Activated CD8-positive, alpha-beta T cell treated with anti-CD3 and anti-CD28 coated beads, Interleukin-2, amount 10 ng/mL, durations not matched to agents 7 days and 5 days (primary cell): ENCODE measurements at regions not wholly inside any gene's neighbourhood (a gene's known extent, or its start where the extent isn't known, plus 50 kb on each side); places are given as distances from the start of the nearest gene placed in this dataset.

Experiments used
- ATAC-seq: fragments of 150-1000 bp; cut with Tn5 transposase; one replicate; pipeline ENCODE4 v1.10.0; 2021; ENCODE audit warnings: moderate library complexity
- CTCF ChIA-PET: fragments of 350-600 bp; sonication (Branson Sonifier 250); formaldehyde crosslinking; loops from one replicate; lab custom pipeline; 2021; ENCODE audit warnings: antibody characterized with exemption; lab: Charles Lee
- POLR2A ChIA-PET: fragments of 350-600 bp; sonication (Branson Sonifier 250); formaldehyde crosslinking; loops from one replicate; lab custom pipeline; 2021; ENCODE audit warnings: antibody characterized with exemption; lab: Charles Lee
- DNase-seq: peaks from one replicate; pipeline ENCODE4 v3.0.0-alpha.2; 2020
- H3K27ac Mint-ChIP-seq: one replicate; pipeline ENCODE4 v1.8.0; 2021; ENCODE audit warnings: mild to moderate bottlenecking, mixed read lengths
- H3K27me3 Mint-ChIP-seq: one replicate; pipeline ENCODE4 v1.8.0; 2021; ENCODE audit warnings: low read depth, mixed read lengths
- H3K36me3 Mint-ChIP-seq: one replicate; pipeline ENCODE4 v1.8.0; 2021; ENCODE audit warnings: low read depth, mixed read lengths
- H3K4me1 Mint-ChIP-seq: one replicate; pipeline ENCODE4 v1.8.0; 2021; ENCODE audit warnings: low read depth, mixed read lengths
- H3K4me3 Mint-ChIP-seq: one replicate; pipeline ENCODE4 v1.8.0; 2021; ENCODE audit warnings: mild to moderate bottlenecking, mixed read lengths
- H3K9me3 Mint-ChIP-seq: one replicate; pipeline ENCODE4 v1.8.0; 2022; ENCODE audit warnings: mixed read lengths; ENCODE audit not compliant: insufficient read depth

DNA sequence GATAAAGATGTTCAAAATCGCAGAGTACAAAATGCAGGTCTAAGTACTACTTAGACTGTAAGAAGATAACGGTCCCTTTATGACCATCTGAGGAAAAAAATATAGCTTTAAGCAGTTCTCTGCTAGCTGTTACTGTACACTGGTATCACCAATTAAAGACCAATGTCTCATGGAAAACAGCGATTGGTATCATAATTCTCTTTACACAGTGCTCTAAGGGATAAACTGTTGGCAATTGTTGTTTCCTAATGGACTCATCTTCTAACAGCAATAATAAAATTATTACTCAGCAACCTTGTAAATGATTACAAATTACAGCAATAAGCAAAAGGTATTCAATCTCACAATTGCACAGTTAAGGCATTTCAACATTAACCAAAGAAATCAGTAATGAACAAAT lies 142.2 kb upstream of the DLGAP1 start:
- ATAC-seq = no peak
- DNase-seq = no peak
- Mint-ChIP-seq H3K4me3 (no peak overlapping the region), H3K4me1 (no peaks in the 10 kb centered on the region), H3K9me3 (peaks cover 14% of the 10 kb centered on the region), H3K27ac (no peak overlapping the region), H3K27me3 (no peaks in the 10 kb centered on the region), H3K36me3 (no peaks in the 10 kb centered on the region)
- ChIA-PET CTCF (no interaction called here), POLR2A (no interaction called here)

DNA sequence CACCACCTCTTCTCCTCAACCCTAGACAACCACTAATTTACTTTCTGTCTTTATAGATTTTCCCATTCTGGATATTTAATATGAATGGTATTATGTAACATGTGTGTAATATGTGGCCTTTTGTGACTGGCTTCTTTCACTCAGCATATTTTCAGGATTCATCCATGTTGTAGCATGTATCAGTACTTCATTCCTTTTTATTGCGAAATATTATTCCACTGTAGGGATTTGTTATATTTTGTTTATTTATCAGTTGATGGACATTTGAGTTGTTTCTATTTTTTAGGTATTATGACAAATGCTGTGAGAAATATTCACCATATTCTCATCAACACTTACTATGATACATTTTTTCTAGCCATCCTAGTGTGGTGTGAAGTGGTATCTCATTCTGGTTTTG lies 138.8 kb upstream of the DLGAP1 start:
- no peak for DNase-seq
- peaks cover 10% of the 10 kb centered on the region for H3K9me3 Mint-ChIP-seq
- CTCF ChIA-PET = no interaction called here
- no peak for ATAC-seq
- no peaks in the 10 kb centered on the region for H3K36me3 Mint-ChIP-seq
- POLR2A ChIA-PET = no interaction called here
- H3K27ac Mint-ChIP-seq = no peak overlapping the region
- H3K4me1 Mint-ChIP-seq = no peaks in the 10 kb centered on the region
- no peak overlapping the region for H3K4me3 Mint-ChIP-seq
- H3K27me3 Mint-ChIP-seq = no peaks in the 10 kb centered on the region

DNA sequence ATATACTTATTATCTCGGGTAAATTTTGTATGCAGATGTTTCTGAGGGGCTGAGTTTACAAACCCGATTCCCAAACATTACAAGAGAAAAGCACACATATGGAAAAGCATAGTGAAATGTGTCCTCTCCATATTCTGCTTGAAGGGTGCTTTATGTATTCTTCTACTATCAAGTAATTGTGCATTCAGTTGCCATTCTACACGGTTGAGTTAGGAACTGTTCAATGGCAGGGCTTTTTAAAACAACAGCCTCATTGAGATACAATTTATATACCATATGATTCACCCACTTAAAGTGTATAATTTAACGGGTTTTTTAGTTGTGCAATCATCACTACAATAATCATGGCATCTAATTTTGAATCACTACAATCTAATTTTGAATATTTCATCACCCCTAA lies 138.4 kb upstream of the DLGAP1 start:
- Mint-ChIP-seq H3K27ac (no peak overlapping the region), H3K9me3 (peaks cover 10% of the 10 kb centered on the region), H3K4me1 (no peaks in the 10 kb centered on the region), H3K36me3 (no peaks in the 10 kb centered on the region), H3K27me3 (no peaks in the 10 kb centered on the region), H3K4me3 (no peak overlapping the region)
- ATAC-seq (no peak), DNase-seq (no peak)
- ChIA-PET POLR2A (no interaction called here), CTCF (no interaction called here)

DNA sequence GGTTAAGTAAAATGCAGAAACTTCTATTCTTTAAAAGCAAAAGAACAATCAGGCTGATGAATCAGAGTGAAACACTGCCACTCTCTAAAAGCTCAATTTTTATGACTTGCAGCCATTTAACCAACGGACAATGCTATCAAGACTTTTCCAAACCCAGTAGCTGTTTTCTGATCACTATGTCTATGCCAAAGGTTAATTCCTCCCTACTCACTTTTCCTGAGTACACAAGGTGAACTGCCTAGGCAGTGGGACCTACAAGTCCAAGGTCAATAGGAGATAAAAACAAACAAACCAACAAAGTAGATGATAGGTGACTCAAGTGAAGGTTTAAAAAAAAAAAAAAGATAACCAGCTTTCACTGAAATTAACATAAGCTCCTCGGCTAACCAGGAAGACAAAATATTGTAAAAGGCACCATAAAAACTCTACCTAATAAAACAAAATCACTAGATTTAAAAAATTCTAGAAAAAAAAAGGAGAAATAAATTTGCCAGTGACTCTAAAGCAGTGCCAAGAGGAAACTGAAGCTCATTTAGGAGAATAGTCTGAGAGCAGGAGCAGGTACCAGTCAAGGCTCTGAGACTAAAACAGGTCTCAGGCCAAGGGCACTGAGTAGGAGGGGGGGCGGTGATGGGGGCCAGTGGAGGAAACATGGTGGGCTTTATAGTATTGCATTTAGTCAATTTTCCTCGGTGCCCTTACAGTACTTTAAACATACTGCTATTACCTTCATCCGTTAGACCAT lies 134.1 kb upstream of the DLGAP1 start:
- H3K4me1 Mint-ChIP-seq = no peaks in the 10 kb centered on the region
- ChIA-PET CTCF (no interaction called here), POLR2A (no interaction called here)
- H3K9me3 Mint-ChIP-seq = peaks cover 5% of the 10 kb centered on the region
- no peaks in the 10 kb centered on the region for H3K36me3 Mint-ChIP-seq
- no peak overlapping the region for H3K27ac Mint-ChIP-seq
- H3K4me3 Mint-ChIP-seq = no peak overlapping the region
- H3K27me3 Mint-ChIP-seq = no peaks in the 10 kb centered on the region
- no peak for DNase-seq
- ATAC-seq = no peak

DNA sequence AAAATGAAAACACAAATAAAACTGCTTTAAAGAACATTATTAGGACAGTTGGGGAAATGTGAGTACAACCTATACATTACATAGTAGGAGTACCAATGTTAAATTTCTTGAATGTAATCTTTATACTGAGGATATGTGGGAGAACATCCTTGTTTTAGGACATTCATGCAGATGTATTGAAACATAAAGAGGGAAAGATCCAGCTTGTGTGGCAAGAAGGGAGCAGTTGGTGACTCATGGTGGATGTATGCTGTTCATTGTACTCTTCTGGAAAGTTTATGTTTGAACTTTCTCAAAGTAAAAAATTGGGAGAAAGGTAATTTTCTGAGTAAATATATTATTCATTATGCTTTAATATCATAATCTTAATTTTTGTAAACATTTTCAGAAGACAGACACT lies 132.1 kb upstream of the DLGAP1 start:
- H3K4me3 Mint-ChIP-seq = no peak overlapping the region
- H3K36me3 Mint-ChIP-seq = no peaks in the 10 kb centered on the region
- H3K4me1 Mint-ChIP-seq = no peaks in the 10 kb centered on the region
- no peak overlapping the region for H3K27ac Mint-ChIP-seq
- DNase-seq (no peak), ATAC-seq (no peak)
- H3K27me3 Mint-ChIP-seq = no peaks in the 10 kb centered on the region
- peaks cover 3% of the 10 kb centered on the region for H3K9me3 Mint-ChIP-seq
- CTCF ChIA-PET = no interaction called here
- POLR2A ChIA-PET = no interaction called here

DNA sequence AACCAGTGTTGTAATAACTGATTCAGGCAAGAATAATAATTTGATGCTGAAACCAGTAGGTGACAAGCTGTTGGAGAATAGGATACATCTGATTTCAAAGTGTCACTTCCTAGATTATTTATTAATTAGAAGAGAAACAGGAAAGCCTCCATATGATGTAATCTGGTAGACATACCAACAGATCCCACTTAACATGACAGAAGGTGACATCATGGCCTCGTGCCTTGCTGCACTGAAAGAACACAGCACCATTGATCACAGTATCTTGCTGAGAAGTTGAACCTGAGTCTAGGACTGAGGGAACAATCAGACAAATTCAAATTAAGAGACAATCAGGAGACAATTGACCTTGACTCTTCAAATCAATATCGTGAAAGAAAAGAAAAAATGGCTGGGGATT lies 131.6 kb upstream of the DLGAP1 start:
- Mint-ChIP-seq H3K27me3 (no peaks in the 10 kb centered on the region), H3K4me3 (no peak overlapping the region), H3K27ac (no peak overlapping the region), H3K9me3 (peaks cover 8% of the 10 kb centered on the region), H3K36me3 (no peaks in the 10 kb centered on the region), H3K4me1 (no peaks in the 10 kb centered on the region)
- DNase-seq (no peak), ATAC-seq (no peak)
- ChIA-PET POLR2A (no interaction called here), CTCF (no interaction called here)

DNA sequence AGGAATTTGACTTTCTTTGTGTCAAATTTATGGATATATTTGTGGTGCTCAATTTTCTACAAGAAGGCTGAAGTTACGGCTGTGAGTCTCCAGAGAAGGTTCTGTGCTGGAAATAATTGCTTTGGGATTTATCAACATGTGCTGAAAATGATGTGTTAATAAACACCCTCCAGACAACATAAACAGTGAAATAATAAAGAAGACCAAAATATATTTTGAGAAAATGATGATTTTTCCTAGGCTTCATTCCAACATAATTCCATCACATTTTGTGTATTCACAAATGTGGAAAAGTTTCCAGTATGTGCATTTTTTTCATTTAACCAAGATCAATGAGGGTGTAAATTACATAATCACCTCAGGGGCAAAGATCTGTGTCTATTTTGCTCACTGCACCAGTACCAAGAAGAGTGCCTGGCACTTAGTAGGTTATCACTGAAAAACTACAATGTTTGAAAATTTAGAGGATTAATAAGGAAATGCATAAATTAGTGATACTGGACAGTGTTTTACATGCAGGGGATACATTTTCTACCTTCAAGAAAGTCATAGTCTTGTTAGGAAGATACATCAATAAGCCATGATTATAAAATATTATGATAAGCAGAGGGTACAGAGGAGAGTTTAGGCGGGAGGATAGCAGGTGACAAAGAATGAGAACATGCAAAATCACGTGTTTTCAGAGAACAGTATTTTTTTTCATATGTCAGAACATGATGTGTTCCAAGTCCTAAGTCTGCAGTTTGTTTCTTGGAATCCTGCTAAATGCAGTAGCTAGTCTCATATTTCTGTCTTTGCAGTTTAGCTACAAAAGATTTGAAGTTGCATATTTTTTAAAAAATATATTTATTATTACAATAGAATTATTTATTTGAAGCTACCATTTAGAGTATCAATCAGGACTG lies 127.6 kb upstream of the DLGAP1 start:
- no peak for ATAC-seq
- H3K4me3 Mint-ChIP-seq = no peak overlapping the region
- no peaks in the 10 kb centered on the region for H3K27me3 Mint-ChIP-seq
- peaks cover 22% of the 10 kb centered on the region for H3K9me3 Mint-ChIP-seq
- H3K4me1 Mint-ChIP-seq = no peaks in the 10 kb centered on the region
- DNase-seq = no peak
- ChIA-PET CTCF (no interaction called here), POLR2A (no interaction called here)
- no peak overlapping the region for H3K27ac Mint-ChIP-seq
- no peaks in the 10 kb centered on the region for H3K36me3 Mint-ChIP-seq

DNA sequence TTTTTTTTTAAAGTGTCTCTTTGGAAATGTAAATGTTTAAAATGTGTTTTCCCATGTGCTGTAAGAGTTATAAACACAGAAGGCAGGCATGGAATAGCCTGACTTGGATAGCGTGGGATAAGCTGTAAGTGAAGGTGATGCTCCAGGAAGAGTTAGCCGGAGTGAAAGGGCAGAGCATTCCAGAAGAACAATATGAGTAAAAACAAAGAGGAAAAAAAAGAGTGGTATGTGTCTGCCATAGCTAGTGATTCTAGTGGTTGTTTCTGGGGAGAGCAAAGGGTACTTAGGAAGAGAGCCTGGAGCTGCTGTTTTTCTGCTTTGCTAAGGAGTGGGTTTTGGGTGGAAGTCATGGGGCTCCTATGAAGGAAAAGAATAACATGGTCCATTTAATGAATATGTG lies 126.9 kb upstream of the DLGAP1 start:
- POLR2A ChIA-PET = no interaction called here

DNA sequence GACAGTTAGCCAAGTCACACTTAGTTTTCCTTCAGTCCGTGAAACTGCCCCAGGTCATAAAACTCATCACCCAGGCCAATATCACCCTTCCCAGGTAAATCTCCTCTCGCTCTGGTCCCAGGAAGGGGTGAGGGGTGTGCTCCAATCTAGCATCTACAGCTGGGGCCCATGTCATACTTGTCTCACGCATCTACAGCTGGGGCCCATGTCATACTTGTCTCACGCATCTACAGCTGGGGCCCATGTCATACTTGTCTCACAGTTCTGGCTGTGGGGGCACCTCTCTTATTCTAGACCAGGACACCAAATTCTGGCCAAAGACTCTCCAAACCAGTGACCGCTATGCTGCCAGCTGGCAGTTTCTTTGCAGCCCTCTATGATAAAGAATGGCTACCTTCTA lies 123.3 kb upstream of the DLGAP1 start:
- ATAC-seq = no peak
- Mint-ChIP-seq H3K4me3 (no peak overlapping the region), H3K36me3 (peaks cover 2% of the 10 kb centered on the region), H3K9me3 (peaks cover 58% of the 10 kb centered on the region), H3K27me3 (no peaks in the 10 kb centered on the region), H3K27ac (no peak overlapping the region), H3K4me1 (no peaks in the 10 kb centered on the region)
- POLR2A ChIA-PET = no interaction called here
- DNase-seq = no peak
- CTCF ChIA-PET = no interaction called here

More for the DNA sequence above, 126.9 kb upstream of the DLGAP1 start:
- H3K4me1 Mint-ChIP-seq = no peaks in the 10 kb centered on the region
- H3K27ac Mint-ChIP-seq = no peak overlapping the region
- CTCF ChIA-PET = no interaction called here
- no peak for ATAC-seq
- no peak for DNase-seq
- no peaks in the 10 kb centered on the region for H3K27me3 Mint-ChIP-seq
- H3K9me3 Mint-ChIP-seq = peaks cover 29% of the 10 kb centered on the region
- no peak overlapping the region for H3K4me3 Mint-ChIP-seq
- H3K36me3 Mint-ChIP-seq = peaks cover 2% of the 10 kb centered on the region

DNA sequence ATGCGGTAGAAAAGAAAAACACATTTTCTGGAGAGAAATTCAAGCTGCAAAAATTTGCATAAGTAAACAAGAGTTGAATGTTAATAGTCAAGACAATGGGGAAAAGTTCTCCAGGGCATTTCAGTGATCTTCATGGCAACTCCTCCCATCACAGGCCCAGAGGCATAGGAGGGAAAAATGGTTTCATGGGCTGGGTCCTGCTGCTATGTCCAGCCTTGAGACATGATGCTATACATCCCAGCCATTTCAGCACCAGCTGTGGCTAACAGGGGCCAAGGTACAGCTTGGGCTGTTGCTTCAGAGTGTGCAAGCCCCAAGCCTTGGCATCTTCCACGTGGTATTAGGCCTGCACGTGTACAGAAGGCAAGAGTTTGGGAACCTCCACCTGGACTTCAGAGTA lies 118.6 kb upstream of the DLGAP1 start:
- Mint-ChIP-seq H3K9me3 (peaks cover 39% of the 10 kb centered on the region), H3K27ac (no peak overlapping the region), H3K4me1 (no peaks in the 10 kb centered on the region), H3K4me3 (no peak overlapping the region), H3K36me3 (peaks cover 2% of the 10 kb centered on the region), H3K27me3 (no peaks in the 10 kb centered on the region)
- ATAC-seq = no peak
- DNase-seq = no peak
- POLR2A ChIA-PET = no interaction called here
- CTCF ChIA-PET = no interaction called here

DNA sequence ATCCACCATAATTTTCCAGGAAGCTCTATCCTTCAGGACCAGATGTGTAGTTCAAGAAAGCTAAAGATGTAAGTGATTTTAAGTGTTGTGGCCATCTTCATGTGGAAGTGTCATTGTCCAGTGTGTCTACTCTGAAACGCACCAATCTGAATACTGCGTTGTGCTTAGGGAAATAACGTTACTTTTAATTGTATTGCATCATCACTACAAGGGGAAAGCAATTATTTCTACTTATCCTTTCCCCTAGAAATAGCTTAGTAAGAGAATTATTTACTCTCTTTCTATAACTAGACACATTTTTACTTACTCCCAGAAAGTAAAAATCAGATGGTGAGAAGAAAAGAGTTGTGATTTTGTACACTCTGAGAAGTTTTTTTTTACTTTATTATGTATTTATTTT lies 102.4 kb upstream of the DLGAP1 start:
- CTCF ChIA-PET = no interaction called here
- ATAC-seq (no peak), DNase-seq (no peak)
- POLR2A ChIA-PET = no interaction called here
- H3K9me3 Mint-ChIP-seq = peaks cover 15% of the 10 kb centered on the region
- H3K4me3 Mint-ChIP-seq = no peak overlapping the region
- no peaks in the 10 kb centered on the region for H3K36me3 Mint-ChIP-seq
- no peaks in the 10 kb centered on the region for H3K4me1 Mint-ChIP-seq
- no peaks in the 10 kb centered on the region for H3K27me3 Mint-ChIP-seq
- no peak overlapping the region for H3K27ac Mint-ChIP-seq

DNA sequence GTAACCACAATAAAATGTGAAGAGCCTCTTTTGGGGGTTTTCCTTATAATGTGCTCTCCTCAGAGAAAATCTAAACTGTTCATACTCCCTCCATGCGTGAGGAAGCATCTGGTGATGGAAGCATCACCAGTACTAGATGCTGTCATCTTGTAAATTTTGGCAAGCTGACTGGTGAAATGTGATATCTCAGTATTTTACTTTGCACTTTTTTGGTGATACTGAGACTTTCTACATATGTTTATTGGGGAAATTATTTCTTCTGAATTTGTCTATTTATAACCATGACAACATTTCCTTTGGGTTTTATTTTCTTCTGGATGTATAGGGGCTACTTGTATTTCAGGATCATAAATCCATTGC lies 95.9 kb upstream of the DLGAP1 start:
- ChIA-PET POLR2A (no interaction called here), CTCF (no interaction called here)
- Mint-ChIP-seq H3K36me3 (no peaks in the 10 kb centered on the region), H3K4me3 (no peak overlapping the region), H3K27me3 (no peaks in the 10 kb centered on the region), H3K9me3 (peaks cover 14% of the 10 kb centered on the region), H3K4me1 (no peaks in the 10 kb centered on the region), H3K27ac (no peak overlapping the region)
- no peak for DNase-seq
- no peak for ATAC-seq
